ENCODE measurements at regions not wholly inside any gene's neighbourhood (a gene's known extent, or its start where the extent isn't known, plus 50 kb on each side); places are given as distances from the start of the nearest gene placed in this dataset.

GRCh38 chr4:116598155-116598979 lies 487.0 kb downstream of the TRAM1L1 start:
- TF ChIP-seq CTCF (IDR thresholded peaks at IDR 0.05 in 8 of 11, conservative IDR thresholded peaks at IDR 0.05 in 3 of 11) (no peak), POLR2A (IDR thresholded peaks at IDR 0.05) (no peak), POLR2AphosphoS5 (IDR thresholded peaks at IDR 0.05) (no peak)
